Activated CD8-positive, alpha-beta T cell treated with anti-CD3 and anti-CD28 coated beads, Interleukin-2, amount 10 ng/mL, durations not matched to agents 7 days and 5 days (primary cell): ENCODE measurements at regions not wholly inside any gene's neighbourhood (a gene's known extent, or its start where the extent isn't known, plus 50 kb on each side); places are given as distances from the start of the nearest gene placed in this dataset.

Experiments
- ATAC-seq: fragments of 150-1000 bp; cut with Tn5 transposase; one replicate; pipeline ENCODE4 v1.10.0; 2021; ENCODE audit warnings: moderate library complexity
- CTCF ChIA-PET: fragments of 350-600 bp; sonication (Branson Sonifier 250); formaldehyde crosslinking; loops from one replicate; lab custom pipeline; 2021; ENCODE audit warnings: antibody characterized with exemption; lab: Charles Lee
- POLR2A ChIA-PET: fragments of 350-600 bp; sonication (Branson Sonifier 250); formaldehyde crosslinking; loops from one replicate; lab custom pipeline; 2021; ENCODE audit warnings: antibody characterized with exemption; lab: Charles Lee
- DNase-seq: peaks from one replicate; pipeline ENCODE4 v3.0.0-alpha.2; 2020
- H3K27ac Mint-ChIP-seq: one replicate; pipeline ENCODE4 v1.8.0; 2021; ENCODE audit warnings: mild to moderate bottlenecking, mixed read lengths
- H3K27me3 Mint-ChIP-seq: one replicate; pipeline ENCODE4 v1.8.0; 2021; ENCODE audit warnings: low read depth, mixed read lengths
- H3K36me3 Mint-ChIP-seq: one replicate; pipeline ENCODE4 v1.8.0; 2021; ENCODE audit warnings: low read depth, mixed read lengths
- H3K4me1 Mint-ChIP-seq: one replicate; pipeline ENCODE4 v1.8.0; 2021; ENCODE audit warnings: low read depth, mixed read lengths
- H3K4me3 Mint-ChIP-seq: one replicate; pipeline ENCODE4 v1.8.0; 2021; ENCODE audit warnings: mild to moderate bottlenecking, mixed read lengths
- H3K9me3 Mint-ChIP-seq: one replicate; pipeline ENCODE4 v1.8.0; 2022; ENCODE audit warnings: mixed read lengths; ENCODE audit not compliant: insufficient read depth

DNA sequence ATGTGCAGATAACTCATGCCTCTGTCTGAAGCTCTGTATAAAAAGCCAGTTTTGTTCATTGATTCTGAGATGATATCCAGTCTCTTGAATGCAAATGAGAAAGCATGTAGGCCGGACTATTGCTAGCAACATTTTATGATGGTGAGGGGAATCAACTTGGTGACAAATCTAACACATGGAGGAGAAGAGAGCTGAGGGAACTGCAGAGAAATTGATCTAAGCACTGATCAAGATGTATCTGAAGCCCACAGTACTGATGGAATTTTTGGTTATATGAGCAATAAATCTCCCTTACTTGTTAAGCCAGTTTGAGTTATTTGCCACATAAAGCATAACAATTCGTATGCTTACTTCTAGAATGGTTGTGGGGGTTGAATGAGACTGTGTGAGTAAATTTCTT, 295.6 kb upstream of the DDHD1 start:
- no peaks in the 10 kb centered on the region for H3K9me3 Mint-ChIP-seq
- CTCF ChIA-PET: no interaction called here
- DNase-seq: no peak

DNA sequence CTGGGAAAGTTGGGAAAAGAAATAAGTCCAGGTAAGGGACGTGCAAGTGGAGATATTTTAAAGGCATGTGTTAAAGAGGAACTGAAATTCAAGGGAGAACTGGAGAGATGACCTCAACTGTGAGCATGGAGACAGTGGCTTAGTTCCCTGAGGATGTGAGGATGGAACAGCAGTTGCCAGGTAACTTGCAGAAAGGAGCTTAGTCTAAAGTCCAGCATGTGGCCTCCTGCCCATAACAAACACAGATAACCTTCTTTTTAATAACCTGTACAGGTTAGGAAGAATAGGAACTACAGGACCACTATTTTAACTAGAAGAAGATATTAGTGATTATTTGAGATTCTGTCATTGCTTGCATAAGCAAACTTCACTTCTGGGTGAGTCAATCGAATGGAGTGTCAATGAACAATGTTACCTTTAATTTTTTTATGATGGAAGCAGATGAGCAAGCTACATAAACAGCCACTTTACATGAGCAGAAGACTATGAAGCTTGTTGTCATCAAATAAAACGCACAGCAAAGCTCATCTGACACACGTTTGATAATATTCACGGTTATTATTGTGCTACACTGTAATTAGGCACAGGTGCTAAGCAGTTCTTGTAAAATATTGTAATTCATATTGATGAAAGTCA, 291.7 kb upstream of the DDHD1 start:
- no peaks in the 10 kb centered on the region for H3K9me3 Mint-ChIP-seq
- no peak overlapping the region for H3K27ac Mint-ChIP-seq
- H3K4me1 Mint-ChIP-seq: no peaks in the 10 kb centered on the region
- no peak for ATAC-seq
- H3K27me3 Mint-ChIP-seq: no peaks in the 10 kb centered on the region
- DNase-seq: no peak
- POLR2A ChIA-PET: no interaction called here
- CTCF ChIA-PET: no interaction called here
- no peak overlapping the region for H3K4me3 Mint-ChIP-seq
- H3K36me3 Mint-ChIP-seq: no peaks in the 10 kb centered on the region

More for the DNA sequence above, 295.6 kb upstream of the DDHD1 start:
- POLR2A ChIA-PET: no interaction called here
- Mint-ChIP-seq H3K36me3 (no peaks in the 10 kb centered on the region), H3K27me3 (no peaks in the 10 kb centered on the region), H3K4me3 (no peak overlapping the region), H3K27ac (no peak overlapping the region), H3K4me1 (no peaks in the 10 kb centered on the region)
- no peak for ATAC-seq

DNA sequence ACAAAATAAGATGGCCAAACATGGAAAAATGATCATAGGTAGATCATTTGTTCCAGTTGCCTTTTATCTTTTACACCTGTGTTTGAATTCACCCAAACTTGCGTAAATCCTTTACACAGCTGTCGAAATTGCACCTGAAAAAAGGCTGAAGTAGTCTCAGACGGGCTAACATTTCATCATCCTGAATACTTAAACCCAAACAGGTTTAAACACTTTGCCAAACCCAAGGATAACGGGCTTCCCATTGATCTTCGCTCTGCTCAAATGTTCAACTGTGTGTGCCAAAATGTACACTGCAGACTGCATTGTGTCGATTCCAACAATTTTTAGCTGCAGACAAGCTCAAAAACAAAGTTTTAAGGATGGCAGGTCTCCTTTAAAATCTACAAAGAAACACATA, 288.7 kb upstream of the DDHD1 start:
- CTCF ChIA-PET: no interaction called here
- H3K4me1 Mint-ChIP-seq: no peaks in the 10 kb centered on the region
- H3K27ac Mint-ChIP-seq: no peak overlapping the region
- no peak overlapping the region for H3K4me3 Mint-ChIP-seq
- no peaks in the 10 kb centered on the region for H3K27me3 Mint-ChIP-seq
- DNase-seq: no peak
- ATAC-seq: no peak
- POLR2A ChIA-PET: no interaction called here
- no peaks in the 10 kb centered on the region for H3K36me3 Mint-ChIP-seq
- no peaks in the 10 kb centered on the region for H3K9me3 Mint-ChIP-seq

DNA sequence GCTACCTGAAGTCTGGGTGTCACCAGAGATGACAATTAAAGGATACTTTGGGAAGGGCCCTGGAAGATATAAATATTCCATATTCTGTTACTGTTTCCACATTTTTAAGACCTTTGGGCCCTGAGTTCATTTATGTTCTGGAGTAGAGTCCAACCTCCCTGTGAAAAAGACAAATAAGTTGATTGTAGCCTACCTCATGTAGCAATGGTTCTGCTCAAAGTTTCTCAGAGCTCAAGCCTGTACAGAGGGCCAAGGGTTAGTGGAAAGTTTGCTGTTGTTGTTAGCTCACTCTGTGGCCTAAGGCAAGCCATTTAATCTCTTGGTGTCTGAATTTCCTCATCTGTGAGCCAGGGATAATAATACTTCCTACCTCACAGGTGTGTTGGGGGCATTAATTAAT, 284.7 kb upstream of the DDHD1 start:
- Mint-ChIP-seq H3K4me3 (no peak overlapping the region), H3K27ac (no peak overlapping the region), H3K9me3 (no peaks in the 10 kb centered on the region), H3K4me1 (no peaks in the 10 kb centered on the region), H3K27me3 (peaks cover 2% of the 10 kb centered on the region), H3K36me3 (no peaks in the 10 kb centered on the region)
- ATAC-seq (no peak), DNase-seq (no peak)
- ChIA-PET CTCF (no interaction called here), POLR2A (no interaction called here)

DNA sequence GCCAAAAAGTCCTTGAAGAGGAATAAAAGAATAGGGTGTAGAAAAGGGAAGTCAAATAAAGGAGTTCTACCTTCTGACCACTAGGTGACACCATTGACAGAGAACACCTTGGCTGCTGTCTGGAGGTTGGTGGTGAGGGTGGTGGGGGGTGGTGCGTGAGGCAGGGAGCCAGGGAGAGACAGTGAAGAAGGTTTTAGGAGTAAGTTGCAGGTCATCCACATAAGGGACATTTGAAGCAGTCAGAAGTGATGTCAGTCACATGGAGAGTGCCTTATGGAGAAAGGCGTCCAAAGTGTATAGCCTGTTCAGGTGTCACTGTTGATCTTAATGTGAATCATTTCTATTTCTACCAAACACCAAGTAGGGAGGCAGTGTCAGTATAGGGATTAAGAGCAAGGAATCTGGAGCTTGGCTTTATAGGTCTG, 279.3 kb upstream of the DDHD1 start:
- ATAC-seq (no peak), DNase-seq (no peak)
- Mint-ChIP-seq H3K27me3 (peaks cover 2% of the 10 kb centered on the region), H3K36me3 (no peaks in the 10 kb centered on the region), H3K4me3 (no peak overlapping the region), H3K4me1 (no peaks in the 10 kb centered on the region), H3K27ac (no peak overlapping the region), H3K9me3 (no peaks in the 10 kb centered on the region)
- ChIA-PET CTCF (interaction anchor here (0.6 kb wide), 1 partner anchor 140 kb away, joined by 3 read pairs; no protein-coding TSS in a partner anchor), POLR2A (no interaction called here)

DNA sequence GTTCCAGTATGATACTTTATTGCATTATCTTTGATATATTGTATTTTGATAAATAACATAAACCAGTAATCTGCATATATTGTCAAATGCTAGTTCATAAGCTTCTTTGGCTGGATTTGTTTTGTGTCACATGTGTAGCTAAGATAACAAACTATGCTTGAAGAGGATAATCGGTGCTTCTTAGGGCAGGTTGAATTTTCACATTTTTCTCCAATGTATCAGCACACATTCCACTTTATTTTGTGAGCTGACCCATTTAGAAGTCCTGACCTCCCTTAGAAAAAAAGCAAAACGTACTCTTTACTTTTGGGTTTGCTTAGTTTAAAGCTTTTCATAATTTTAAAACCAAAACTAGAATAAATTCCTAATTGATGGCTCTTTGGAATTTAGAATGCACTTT, 277.7 kb upstream of the DDHD1 start:
- no peaks in the 10 kb centered on the region for H3K4me1 Mint-ChIP-seq
- no peak for DNase-seq
- CTCF ChIA-PET: interaction anchor here (1.4 kb wide), 1 partner anchor 917 kb away, joined by 10 read pairs; no protein-coding TSS in a partner anchor
- POLR2A ChIA-PET: no interaction called here
- no peaks in the 10 kb centered on the region for H3K36me3 Mint-ChIP-seq
- H3K27me3 Mint-ChIP-seq: peaks cover 2% of the 10 kb centered on the region
- H3K4me3 Mint-ChIP-seq: no peak overlapping the region
- no peak for ATAC-seq
- H3K9me3 Mint-ChIP-seq: no peaks in the 10 kb centered on the region
- no peak overlapping the region for H3K27ac Mint-ChIP-seq

DNA sequence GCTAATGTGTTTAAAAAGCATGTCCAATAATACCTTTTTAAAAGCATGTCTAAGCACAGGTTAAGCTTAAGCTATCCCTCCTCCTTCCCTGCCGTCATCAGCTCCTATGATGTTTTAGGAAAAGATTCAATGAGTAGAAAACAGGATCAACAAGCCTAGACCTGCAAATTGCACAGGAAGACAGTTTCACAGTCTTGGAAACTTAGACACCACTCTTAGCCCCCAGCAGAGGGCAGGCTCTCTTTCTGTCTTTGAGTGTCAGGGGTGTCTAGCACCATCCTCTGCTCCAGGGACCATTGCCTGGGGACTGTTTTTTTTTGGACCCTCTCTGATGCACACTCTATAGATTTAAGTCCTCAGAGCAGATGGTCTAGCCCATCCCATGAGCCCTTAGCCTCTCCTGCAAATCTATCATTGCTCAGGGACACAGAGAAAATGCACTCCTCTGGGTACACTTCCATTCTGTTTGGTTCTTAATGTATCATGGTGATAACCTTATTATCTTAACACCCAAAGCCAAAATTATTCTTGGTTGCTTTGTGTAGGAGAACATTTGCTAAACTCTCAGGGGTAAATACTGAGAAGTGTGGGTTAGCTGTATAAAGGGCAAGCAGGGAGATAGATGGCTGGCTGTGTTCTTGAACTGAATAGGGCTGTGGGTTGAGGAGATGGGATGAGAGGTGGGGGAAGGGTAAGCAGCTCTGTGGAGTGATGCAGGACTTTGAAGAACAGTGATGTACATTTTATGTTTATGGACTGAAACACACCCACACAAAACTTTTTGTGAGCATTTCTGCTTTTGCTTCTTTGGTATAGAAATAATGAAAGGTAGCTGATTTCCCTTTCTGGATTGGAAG, 259.9 kb upstream of the DDHD1 start:
- peaks cover 13% of the 10 kb centered on the region for H3K9me3 Mint-ChIP-seq
- H3K4me1 Mint-ChIP-seq: no peaks in the 10 kb centered on the region
- H3K27ac Mint-ChIP-seq: no peak overlapping the region
- no peak for ATAC-seq
- ChIA-PET POLR2A (no interaction called here), CTCF (interaction anchor here (1.3 kb wide), 1 partner anchor 935 kb away, joined by 3 read pairs; no protein-coding TSS in a partner anchor)
- H3K27me3 Mint-ChIP-seq: no peaks in the 10 kb centered on the region
- DNase-seq: no peak
- H3K4me3 Mint-ChIP-seq: no peak overlapping the region
- H3K36me3 Mint-ChIP-seq: no peaks in the 10 kb centered on the region

DNA sequence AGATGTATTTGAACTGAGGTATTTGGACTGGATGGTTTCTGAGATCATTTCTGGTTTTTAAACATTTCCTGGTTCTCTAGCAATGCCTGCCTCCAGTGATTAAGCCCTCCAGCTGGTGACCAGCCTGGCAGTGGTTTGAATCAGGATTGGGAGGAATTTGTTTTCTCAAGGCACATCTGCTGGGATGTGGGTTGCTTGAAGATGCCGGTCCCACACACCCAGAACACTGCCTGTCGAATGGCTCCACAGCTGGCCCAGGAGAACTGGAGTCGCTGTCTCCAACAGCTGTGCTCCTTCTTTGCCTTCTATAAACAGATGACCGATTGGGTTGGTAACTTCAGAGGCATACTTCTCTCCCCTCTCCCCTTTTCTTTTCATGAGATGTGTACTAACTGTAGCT, 258.0 kb upstream of the DDHD1 start:
- H3K9me3 Mint-ChIP-seq: no peaks in the 10 kb centered on the region
- CTCF ChIA-PET: no interaction called here
- DNase-seq (no peak), ATAC-seq (no peak)
- H3K36me3 Mint-ChIP-seq: no peaks in the 10 kb centered on the region
- H3K4me1 Mint-ChIP-seq: no peaks in the 10 kb centered on the region
- H3K27me3 Mint-ChIP-seq: no peaks in the 10 kb centered on the region
- POLR2A ChIA-PET: no interaction called here
- no peak overlapping the region for H3K4me3 Mint-ChIP-seq
- no peak overlapping the region for H3K27ac Mint-ChIP-seq

DNA sequence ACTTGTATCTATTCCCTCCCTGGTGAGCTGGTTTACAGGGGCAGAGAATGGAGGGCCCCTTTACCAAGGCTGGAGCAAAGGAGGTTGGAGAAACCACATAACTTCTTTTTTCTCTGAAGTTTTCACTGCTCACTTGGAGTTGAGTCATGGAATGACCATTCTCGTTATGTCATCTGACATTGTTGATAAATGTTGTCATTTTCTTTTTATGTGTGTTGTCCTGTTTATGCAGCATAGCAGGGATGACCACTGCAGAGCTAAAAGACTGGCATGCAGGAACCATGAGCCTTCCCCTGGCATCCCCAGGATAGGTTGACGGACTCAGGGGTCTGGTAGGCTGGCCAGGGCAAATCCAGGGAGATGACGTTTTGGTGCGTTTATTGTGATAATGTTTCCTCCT, 256.8 kb upstream of the DDHD1 start:
- Mint-ChIP-seq H3K27ac (no peak overlapping the region), H3K36me3 (no peaks in the 10 kb centered on the region), H3K4me3 (no peak overlapping the region), H3K4me1 (no peaks in the 10 kb centered on the region), H3K9me3 (no peaks in the 10 kb centered on the region), H3K27me3 (no peaks in the 10 kb centered on the region)
- ChIA-PET POLR2A (no interaction called here), CTCF (no interaction called here)
- DNase-seq (no peak), ATAC-seq (no peak)

DNA sequence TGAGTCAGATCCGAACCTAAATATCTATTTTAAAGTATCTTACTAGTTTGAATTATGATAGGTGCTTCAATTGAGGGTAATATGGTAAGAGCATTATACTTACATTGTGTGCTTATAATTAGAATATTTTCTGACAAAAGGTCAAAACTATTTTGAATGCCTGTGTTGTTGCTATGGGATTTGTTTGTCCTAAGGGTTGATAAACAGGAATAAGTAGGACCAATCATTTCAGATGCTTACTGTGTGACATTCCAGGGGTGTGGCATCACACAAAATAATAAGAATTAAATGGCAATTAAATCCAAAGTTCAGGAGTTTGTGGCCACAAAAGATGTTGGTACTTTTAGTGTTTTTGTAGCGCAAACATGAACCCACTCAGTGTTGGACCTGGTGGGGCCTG, 256.2 kb upstream of the DDHD1 start:
- Mint-ChIP-seq H3K9me3 (no peaks in the 10 kb centered on the region), H3K27me3 (no peaks in the 10 kb centered on the region), H3K27ac (no peak overlapping the region), H3K4me1 (no peaks in the 10 kb centered on the region), H3K36me3 (no peaks in the 10 kb centered on the region), H3K4me3 (no peak overlapping the region)
- CTCF ChIA-PET: no interaction called here
- ATAC-seq (no peak), DNase-seq (no peak)
- POLR2A ChIA-PET: no interaction called here

DNA sequence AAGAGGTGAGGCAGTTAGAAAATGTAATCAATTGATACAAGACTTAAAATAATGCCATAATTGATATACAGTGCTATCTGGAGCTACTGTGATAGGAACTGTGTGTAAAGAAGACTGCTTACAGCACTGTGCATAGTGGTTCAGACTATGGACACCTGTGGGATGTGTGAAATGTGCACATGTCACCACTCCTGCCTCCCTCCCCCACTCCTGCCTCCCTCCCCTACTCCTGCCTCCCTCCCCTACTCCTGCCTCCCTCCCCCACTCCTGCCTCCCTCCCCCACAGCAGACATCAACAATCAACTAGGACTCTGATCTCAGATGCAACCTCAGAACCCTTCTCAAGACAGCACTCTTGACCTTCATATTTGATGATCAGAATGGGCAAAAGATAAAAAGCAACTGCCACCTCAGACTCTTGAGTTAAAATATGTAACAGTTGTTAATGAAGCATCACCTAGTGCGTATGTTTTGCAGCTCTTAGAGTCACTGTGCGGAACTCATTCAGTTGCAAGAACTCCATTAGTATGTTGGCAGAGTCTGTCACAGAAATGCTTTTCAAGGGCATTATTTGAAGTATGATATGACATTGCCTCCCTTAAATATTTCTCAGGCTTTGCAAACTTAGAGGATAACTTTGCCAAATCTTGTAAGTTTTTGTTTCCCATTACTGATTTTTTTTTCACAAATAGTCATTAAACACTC, 255.2 kb upstream of the DDHD1 start:
- DNase-seq (no peak), ATAC-seq (no peak)
- no peaks in the 10 kb centered on the region for H3K27me3 Mint-ChIP-seq
- no peaks in the 10 kb centered on the region for H3K36me3 Mint-ChIP-seq
- H3K27ac Mint-ChIP-seq: no peak overlapping the region
- no peak overlapping the region for H3K4me3 Mint-ChIP-seq
- CTCF ChIA-PET: no interaction called here
- POLR2A ChIA-PET: no interaction called here
- H3K9me3 Mint-ChIP-seq: no peaks in the 10 kb centered on the region
- no peaks in the 10 kb centered on the region for H3K4me1 Mint-ChIP-seq

DNA sequence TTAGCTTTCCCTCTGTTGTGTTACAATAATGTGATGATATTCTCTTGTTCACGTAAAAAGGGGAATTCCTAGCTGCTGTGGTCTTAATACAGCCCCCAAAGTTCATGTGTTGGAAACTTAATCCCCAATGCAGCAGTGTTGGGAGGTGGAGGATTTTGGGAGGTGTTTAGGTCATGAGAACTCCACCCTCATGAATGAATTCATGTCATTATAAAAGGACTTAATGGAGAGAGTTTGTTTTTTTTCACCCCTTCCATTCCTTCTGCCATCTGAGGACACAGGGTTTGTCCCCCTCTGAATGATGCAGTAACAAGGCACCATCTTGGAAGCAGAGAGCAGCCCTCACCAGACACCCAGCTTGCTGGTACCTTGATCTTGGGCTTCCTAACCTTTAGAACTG, 253.4 kb upstream of the DDHD1 start:
- no peaks in the 10 kb centered on the region for H3K27me3 Mint-ChIP-seq
- no peak overlapping the region for H3K27ac Mint-ChIP-seq
- no peaks in the 10 kb centered on the region for H3K36me3 Mint-ChIP-seq
- DNase-seq (no peak), ATAC-seq (no peak)
- POLR2A ChIA-PET: no interaction called here
- H3K4me3 Mint-ChIP-seq: no peak overlapping the region
- CTCF ChIA-PET: no interaction called here
- no peaks in the 10 kb centered on the region for H3K4me1 Mint-ChIP-seq
- no peaks in the 10 kb centered on the region for H3K9me3 Mint-ChIP-seq
